CD4-positive, alpha-beta T cell treated with Interleukin-12 subunit alpha and Interleukin-12 subunit beta, for 1 hour (primary cell): ENCODE measurements at regions not wholly inside any gene's neighbourhood (a gene's known extent, or its start where the extent isn't known, plus 50 kb on each side); places are given as distances from the start of the nearest gene placed in this dataset.

Experiments used
- DNase-seq: peaks from one replicate; pipeline ENCODE4 v3.0.0-alpha.2; 2020

DNA sequence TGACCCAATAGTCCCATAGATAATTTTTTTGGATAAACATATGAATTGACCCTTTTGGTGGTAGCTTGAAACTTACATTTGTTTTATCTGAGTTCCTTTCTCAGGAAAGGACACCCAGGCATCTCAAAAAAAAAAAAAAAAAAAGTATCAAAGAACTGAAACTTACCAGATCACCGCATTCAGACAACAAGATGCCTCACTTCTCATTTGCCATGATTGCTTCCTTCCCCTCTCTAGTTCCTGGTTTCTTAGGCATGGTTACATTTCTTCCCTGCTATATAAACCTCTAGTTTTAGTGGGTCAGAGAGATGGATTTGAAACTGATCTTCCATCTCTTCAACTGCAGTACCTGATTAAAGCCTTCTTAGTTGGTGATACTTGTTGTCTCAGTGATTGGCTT is 240.1 kb downstream of the ACKR3 start:
- no peak for DNase-seq

DNA sequence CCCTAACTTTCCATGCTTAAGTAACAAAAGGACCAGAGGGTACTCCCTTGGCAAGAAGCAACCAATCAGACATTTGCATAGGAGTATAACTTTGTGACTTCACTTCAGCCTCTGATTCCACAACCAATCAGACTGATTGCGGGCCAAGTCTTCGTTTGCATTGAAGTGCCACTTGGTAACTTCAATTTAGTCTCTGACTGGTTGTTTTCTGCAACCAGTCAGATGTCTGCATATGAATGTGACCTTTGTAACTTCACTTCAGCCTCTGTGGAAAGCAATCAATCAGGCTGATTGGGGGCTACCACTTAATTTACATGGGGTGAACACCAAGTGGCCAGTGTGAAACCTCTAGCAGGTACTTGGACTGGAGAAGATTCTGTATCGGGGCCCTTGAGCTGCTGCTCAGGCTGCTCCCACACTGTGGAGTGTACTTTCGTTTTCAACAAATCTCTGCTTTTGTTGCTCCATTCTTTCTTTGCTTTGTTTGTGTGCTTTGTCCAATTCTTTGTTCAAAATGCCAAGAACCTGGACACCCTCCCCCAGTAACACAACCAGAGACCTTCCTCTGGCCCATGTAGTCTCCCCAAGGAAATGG is 241.5 kb downstream of the ACKR3 start:
- no peak for DNase-seq

DNA sequence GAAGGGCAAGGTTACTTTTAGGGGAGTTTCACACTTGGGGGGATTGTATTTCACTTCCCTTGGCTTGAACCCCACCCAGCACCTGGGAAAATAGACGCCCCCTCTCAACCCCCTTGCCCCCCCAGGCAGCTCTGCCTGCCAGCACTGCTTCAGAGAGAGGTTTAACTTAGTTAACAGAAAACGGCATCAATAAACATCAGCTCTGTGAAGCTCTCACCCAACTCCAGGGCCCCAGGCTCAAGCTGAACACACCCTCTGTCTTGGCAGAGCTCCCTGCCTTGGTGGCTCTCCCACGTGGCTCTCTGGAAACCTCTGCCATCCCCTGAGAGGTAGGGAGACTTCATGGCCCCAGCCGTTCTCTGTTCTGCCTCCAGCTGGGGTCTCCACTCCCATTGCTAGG is 244.1 kb downstream of the ACKR3 start:
- no peak for DNase-seq

DNA sequence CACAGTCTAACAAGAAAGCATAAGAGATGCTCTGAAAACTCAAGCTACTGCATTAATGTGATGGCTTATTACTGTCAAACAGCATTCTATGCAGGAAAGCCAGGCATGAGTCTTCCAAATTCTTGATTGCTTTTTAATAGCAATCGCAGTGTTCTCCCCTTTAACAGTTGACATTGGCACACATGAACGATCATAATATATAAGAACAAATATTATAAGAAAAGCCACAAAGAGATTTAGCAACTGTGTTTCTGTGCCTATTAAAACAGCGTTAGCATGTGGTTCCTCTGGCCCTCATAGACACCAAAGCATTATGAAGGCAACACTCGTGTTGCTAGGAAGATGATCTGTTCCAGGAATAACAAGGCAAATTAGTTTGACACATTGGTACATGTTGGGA is 245.0 kb downstream of the ACKR3 start:
- no peak for DNase-seq

DNA sequence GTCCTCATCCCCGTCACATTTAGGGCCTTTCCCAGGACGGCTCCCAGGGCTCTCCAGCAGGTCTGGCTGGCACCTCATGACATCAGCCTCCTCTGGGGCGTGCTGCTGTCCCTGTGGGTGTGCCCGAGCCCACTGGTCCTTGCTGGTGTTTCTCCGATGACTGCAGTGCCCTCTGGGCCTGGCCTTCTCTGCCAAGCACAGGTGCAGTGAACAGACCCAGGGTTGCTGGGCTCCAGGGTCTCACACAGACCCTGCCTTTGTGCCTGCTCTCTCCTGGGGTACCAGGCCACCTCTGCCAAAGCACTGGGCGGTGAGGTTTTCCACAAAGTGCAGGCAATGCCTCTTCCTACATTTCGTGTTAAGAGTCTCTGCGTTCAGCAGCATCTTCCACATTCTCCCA is 246.1 kb downstream of the ACKR3 start:
- no peak for DNase-seq

DNA sequence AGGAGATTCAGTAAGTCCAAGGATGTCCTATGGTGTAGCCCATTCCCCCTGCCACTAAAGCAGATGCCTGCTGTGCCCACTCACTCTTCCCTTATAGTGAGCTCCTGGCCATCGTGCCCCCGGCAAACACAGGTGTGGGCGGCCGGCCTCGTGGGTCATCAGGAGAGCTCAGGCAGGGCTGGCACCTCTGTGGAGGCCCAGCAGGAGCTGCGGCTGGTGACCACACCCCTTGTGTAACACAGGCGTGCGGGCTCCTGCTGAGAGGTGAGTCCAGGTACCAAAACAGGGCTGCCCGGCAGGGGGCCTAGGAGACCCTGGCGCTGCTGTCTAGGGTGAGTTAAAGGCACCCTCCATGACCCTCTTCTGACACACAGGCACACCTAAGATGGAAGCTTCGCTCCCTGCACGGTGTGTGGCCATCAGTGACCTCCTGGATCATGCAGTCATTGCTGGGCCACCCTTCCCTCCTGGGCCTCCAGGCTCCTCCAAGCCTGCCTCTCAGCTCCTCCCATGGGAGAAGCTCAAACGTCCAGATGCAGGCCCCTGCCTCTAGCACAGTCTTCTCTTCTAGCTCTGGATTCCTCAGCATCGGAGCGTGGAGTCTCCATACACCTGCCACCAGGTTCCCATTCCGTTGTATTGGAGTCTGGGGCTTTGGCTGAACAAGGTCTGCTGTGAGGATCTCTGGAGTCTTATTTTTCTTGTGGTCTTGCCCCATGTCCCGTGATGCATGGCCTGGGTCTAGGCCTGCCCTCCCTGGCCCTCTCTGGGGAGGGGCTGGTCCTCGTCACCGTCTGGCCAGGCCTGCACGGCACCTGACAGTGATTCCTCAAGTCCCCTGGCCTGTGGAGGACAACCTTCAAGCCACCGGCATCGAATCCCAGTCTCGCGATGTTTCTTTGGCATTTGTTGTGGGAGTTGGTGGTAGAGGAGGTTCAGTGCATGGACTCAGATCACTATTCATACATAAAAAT is 246.9 kb downstream of the ACKR3 start:
- no peak for DNase-seq

DNA sequence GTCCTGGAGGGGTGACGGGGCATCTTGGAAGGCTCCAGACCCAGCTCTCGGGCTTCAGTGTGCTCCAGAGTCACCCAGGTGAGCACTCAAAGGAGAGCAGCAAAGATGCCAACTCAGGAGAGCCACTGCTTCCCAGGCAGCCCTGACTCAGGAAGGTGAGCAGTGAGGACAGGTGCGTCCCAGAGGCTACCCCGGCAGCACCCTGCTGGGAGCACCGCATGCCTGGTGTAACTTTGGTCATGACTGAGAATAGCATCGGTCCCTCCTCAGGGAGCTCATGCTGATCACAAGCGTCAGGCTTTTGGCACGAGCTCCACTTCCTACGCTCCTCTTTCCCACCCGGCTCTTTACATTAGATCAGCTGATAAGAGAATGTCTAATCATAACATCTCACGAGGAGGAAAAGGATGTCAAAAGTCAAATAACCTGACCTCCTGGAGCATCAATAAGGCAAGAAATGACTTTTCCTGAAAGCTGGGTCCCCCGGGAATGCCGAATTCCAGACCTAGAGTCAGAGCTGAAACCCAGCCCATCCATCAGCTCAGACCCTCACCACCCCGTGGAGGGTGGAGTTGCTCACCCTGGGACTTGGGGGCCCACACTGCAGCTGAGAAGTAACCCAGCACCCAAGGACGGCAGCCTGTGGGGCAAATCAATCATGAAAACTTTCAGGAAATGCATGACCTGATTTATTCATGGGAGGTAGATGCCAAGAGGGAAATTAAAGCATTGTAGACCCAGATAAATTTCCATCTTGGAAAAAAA is 248.8 kb downstream of the ACKR3 start:
- no peak for DNase-seq

DNA sequence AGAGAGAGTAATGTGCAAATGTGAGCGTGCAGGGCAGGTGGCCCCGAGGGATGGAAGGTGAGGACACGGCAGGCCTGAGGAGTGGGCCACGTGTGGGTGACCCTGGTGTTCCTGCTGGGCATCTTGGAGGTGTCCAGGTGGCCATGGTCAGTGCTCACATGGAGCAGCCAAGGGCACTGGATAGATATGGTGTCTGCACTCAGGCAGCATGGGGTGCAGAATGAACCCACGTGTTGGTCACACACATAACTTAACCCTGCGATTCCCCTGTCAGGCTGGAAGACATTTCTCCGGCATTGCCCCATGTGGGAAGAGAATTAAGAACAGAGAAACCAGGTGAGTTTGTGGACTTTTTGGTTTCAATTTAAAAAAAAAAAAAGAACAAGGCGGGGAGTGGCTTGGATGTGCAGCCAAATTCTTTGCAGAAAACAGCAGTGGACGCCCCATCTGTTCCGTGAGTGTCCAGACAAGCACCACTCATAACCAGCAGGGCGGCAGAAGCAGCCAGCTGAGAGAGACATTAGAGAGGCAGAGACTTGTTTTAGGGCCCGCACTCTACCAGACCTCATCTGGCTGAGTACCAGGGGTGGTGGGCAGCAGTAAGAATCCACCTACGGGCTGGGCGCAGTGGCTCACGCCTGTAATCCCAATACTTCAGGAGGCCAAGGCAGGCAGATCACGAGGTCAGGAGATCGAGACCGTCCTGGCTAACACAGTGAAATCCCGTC is 249.8 kb downstream of the ACKR3 start:
- no peak for DNase-seq

DNA sequence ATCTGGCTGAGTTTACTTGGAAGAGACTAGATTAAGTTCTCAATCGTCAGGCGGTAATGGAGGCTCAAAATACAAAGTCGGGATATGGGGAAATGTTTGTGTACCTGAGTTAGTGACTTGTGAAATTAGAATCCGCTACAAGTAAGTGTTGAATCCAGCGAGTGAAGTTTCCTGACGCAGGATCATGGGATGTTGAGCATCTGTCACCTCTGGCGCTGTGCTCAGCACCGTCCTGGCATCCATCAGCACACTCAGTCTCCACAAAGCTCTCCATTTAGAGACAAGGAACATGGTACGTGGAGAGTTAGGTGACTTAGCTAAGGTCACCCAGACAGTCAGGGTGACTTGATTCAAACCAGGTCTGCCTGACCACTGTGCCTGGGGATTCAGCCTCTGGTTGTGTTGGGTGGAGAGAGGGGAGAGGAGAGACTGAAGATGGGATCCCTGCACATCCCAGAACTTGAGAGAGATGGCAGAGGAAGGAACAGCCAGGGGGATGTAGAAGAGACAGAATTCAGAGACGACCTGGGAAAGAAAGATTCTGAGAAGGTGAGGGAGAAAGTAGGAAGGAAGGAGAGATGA is 251.2 kb downstream of the ACKR3 start:
- no peak for DNase-seq

DNA sequence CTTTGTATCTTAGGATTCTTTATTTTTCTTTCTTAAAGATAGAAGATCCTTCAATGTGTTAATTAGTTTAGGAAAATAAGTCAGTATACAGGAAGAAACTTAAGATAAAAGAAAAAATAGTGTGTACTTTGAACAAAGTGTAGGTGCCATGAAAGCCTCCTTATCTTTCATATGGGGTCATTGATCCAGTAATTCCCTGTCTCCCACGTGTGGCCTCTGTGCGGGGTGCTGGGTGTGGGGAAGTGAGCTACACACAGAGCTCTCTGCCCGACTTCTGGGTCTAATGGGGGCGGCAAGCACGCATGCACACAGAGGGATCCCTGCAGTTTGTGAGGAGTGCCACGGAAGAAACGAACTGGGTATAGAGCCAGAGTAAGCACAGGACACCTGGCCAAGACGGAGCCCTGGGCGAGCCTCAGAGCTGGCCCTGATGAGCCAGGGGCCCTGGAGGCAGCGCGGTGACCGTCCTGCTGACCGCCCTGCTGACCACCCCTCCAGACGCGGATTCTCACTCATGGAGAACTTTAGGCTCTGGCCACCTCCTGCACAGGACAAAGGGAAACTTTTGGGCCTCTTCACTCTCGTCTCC is 253.5 kb downstream of the ACKR3 start:
- DNase-seq, result no peak

DNA sequence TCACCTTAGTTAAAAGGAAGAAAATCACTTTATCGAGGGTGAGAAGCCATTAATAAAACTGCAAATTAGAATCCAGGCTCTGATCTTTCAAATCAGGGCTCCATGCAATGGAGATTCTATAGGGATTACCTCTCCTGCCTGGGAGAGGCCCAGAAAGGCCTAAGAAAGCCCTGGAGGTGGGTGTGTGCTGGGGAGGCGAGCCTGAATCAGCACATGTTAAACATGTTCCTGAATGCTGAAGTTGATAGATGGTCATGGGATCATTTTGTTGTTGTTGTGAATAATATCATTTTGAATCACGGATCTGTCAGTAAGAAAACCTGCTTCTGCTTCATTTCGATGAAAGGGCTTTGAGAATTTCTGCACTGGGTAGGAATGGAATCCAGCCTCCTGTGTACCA is 254.3 kb downstream of the ACKR3 start:
- no peak for DNase-seq

DNA sequence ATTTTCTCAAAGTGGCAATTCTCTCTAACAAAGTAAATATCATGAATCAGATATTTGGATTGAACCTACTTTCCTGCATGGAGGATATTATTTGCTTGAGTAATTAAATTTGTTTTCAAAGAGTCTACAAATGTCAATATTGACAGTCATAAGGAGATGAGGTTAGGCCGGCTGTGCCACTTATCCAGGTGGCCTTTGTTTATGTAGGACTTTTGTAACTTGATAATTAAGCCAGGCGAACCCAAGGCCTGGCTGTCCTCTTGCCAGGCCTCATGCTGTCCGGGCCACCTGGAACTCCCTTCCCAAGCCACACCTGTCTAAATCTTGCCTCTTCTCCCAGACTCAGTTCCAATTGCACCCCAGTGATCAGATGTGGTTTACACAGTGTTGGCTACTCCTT is 255.2 kb downstream of the ACKR3 start:
- no peak for DNase-seq

DNA sequence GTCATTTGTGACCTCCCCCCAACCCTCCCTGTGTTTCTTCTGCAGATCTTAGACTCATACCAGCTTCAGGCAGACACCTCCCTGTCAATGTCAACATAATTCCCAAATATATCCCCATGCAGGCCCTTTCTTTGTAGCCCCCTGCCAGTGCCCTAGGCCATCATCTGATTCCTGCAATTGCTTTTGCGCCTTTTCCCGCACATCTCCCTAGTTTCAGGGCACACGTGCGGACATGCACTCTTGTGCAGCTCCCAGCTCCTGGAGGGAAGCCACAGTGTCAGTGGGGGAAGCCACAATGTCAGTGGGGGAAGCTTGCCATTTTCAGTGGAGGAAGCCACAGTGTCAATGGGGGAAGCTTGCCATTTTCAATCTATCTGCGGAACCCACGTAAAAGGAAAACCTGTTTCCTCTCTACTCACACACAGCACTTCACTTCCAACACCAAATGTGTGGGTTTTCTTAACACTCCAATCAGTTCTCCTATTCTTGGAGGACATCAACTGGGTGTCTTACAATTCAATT is 256.4 kb downstream of the ACKR3 start:
- DNase-seq, result no peak

DNA sequence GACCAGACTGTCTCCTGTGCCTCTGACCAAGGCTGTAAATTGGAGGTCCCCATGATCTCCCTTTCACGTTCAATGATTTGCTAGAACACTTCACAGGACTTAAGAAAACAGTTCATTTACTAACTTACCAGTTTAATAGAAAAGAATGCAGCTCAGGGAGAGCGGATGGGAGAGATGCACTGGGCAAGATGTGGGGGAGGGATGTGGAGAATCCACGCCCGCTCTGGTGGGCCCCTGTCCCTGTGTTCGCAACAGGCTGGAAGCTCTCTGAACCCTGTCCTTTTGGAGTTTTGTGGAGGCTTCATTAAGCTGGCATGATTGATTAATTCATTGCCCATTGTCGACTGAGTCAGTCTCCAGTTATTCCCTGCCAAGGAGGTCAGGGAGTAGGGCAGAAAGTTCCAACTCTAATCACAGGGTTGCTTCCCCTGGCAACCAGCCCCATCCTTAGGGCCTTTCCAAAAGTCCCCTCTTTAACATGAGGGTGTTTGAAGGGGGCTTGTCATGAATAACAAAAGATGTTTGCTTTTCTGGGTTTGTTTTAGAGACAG is 257.1 kb downstream of the ACKR3 start:
- no peak for DNase-seq

DNA sequence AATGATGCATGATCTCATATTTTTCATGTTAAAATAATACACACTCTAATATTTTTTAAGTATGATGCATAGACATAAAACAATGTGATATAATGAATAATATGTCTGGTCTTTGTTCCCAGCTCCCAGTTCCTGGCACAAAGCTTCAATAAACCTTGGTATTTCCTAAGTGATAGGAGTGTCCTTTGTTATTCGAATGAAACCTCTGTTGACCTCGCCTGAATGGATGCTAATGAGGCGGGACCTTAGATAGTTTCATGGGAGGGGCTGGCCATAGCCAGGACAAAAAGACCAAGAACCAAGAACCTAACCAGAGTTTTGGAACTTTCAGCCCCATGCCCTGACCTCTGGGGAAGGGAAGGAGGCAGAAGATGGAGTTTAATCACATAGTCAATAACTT is 257.7 kb upstream of the COPS8 start:
- DNase-seq, result no peak

DNA sequence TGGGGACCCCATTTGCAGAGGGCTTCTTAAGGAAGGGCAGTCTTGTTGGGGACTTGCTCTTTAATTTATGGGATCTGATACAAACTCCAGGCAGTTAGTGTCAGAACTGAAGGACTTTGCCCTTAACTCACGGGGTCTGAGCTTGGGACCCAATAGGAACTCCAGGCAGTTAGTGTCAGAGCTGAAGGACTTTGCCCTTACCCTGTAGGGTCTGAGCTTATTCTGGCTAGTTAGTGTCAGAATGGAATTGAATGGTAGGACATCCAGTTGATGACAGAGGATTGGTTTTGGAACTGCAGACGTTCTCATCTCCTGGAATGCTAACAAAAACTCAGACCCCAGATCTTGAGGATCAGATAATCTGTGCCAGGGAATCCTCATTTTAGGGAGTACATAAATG is 256.9 kb upstream of the COPS8 start:
- DNase-seq, result no peak

DNA sequence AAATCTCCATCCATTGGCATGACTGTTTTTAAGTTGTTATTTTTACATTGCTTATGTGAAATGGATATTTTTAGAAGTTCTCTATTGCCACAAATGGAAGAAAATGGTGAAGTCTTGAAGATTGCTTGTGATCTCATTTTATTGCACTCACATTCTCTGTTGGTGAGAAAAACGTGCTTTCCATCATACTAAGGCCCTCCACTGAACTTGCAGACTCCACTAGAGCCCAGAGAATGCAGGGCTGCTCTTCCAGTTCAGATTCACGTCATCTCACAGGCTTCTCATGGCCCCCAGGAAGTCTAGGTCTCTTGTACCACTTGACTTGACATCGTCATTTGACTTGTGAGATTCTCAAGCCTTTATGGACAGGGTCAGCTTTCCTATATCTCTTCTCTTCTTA is 254.8 kb upstream of the COPS8 start:
- no peak for DNase-seq

DNA sequence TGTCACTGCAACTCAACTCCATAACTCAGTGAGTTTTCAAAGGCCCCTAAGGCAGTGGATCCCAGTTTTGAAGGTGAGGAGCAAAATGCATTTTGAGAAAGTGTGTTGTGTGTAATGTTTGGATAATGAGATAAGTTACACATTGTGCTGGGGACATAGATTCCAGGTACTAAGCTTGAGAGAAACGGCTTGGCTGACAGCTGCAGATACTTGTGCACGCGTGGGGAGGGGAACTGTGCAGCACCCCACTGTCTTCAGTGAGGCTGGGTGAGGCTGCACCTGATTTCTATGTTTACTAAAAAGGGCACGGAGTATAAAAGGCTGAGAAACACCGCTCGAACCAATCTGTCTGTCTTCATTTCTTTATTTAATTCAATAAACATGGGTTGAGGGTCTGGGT is 254.0 kb upstream of the COPS8 start:
- no peak for DNase-seq

DNA sequence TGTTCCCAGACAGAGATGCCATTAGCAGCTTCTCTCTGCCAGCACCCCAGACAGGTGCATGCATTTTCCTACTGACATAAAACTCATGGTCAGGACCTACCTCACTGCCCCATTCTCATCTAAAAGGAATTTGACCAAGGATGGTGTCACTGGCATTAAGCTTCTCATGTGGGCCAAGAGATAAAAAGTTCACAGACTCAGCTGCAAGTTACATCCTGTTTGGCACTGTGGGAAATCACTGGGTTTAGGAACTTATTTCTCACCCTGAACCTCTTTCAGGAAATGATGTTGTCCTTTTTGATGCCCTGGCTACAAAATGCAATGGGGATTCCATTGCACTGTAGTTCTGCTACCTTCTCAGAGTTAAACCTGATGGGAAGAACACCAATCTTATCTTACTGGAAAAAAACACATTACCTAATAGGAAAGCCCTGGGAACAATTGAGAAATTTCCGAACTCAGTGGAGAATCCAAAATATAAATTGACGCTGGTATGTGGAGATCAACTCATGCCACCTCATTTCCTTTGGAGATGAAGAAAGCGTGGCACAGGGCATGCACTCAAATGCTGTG is 252.1 kb upstream of the COPS8 start:
- no peak for DNase-seq

DNA sequence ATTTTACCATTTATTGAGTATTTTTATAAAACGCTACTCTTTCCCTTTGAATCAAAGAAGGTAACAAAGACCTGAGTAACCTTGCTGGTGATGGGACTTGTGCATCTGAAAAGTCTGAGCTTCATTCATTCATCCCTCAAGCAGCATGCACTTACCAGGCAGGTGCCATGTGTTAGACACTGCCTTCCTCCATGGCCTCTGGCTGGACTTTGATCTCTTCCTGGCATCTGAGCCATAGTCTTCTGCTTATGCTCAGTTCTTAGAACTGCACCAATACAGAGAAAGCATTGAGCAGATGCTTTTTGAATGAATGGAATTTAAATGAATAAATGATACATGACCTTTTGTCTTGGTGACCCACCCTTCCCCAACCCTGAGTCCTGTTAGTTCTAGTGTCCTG is 251.4 kb upstream of the COPS8 start:
- DNase-seq, result no peak

DNA sequence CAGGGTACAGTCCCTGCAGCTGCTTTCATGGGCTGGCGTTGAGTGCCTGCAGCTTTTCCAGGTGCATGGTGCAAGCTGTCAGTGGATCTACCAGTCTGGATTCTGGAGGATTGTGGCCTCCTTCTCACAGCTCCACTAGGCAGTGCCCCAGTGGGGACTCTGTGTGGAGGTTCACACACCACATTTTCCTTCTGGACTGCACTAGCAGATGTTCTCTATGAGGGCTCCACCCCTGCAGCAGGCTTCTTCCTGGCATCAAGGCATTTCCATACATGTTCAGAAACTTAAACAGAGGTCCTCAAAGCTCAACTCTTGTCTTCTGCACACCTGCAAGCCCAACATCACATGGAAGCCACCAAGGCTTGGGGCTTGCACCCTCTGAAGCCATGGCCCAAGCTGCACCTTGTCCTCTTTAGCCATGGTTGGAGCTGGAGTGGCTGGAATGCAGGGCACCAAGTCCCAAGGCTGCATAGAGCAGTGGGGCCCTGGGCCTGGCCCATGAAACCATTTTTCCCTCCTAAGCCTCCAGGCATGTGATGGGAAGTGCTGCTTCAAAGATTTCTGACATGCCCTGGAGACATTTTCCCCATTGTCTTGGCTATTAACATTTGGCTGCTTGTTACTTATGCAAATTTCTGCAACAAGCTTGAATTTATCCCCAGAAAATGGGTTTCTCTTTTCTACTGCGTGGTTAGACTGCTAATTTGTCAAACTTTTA is 250.2 kb upstream of the COPS8 start:
- DNase-seq, result no peak
